Renal cortex interstitium (tissue), 11 donors: ENCODE measurements at regions not wholly inside any gene's neighbourhood (a gene's known extent, or its start where the extent isn't known, plus 50 kb on each side); places are given as distances from the start of the nearest gene placed in this dataset.
"Not testable (repeated sequence)": the region's sequence is repeated elsewhere in the genome, so short reads cannot be mapped to it uniquely, and the experiment has no call there.

ENCODE experiments used
- DNase-seq, 11 donors: peaks; one replicate each; pipeline ENCODE4 v3.0.0-alpha.2; 2013; ENCODE audit warnings: low read depth in 9 of 11, low spot score in 4 of 11; ENCODE audit errors: extremely low read depth in 1 of 11

DNA sequence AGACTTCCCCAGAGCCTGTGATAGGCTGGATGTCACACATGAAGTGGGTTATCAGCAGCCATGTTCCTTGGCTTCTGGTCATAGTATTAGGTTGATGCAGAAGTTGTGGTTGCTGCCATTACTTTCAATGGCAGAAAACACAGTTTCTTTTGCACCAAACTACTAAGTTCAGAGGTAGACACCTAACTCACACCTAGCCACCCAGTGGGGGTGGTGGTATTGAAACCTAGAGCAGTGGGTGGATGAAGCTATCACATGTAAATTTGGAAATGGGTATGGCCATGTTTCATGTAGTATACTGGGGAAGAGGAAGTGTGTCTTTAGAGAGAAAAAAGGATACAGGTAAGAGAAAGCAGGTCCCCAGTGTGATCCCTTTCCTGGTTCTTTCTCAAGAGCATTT is 347.9 kb upstream of the SEMA6A start:
- DNase-seq, result no peak

DNA sequence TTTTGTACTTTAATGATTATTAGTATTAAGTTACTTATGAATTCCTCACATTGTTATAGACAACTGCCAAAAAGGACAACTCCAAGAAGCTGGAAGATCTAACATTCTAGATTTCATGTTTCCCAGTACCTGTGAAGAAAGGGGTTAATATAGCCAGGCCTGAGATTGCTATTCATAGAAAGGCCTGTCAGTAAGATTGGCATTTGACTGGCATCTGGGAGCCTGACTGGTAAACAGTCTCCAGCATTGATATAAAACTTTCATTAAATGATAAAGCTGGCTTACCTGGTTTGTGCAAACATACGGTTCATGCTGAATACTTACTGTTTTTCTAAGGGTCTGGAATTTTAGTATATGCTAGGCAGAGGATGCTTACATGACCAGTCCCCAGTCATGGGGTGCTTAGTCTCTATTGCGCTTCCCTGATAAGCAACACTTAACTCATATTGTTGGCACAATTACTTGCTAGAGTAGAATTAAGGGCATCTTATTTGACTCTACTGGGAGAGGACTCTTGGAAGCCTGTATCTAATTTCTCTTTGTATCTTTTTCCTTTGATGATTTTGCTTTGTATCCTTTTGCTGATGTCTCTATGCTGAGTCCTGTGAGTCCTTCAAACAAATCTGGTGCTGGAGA is 340.4 kb upstream of the SEMA6A start:
- DNase-seq, result no peak

DNA sequence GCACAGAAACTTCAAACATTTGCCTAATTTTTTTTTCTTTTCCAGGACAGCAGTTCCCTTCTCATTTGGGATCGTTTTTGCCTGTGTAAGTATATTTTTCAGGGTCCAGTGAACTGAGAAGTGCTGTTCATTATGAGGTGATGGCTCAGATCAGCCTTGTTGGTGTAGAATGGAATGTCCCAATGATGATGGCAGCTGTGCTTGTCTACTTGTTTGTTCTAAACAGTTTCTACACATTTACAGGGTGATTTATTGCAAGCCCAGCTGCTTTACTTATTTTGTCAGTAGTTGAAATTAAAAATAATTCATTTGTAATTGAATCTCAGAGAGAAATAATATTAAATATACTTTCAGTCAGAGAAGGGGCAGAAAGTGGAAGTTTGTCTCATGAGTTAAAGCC is 337.6 kb upstream of the SEMA6A start:
- DNase-seq, result no peak

GRCh38 chr5:116911074-116911473 is 336.5 kb upstream of the SEMA6A start:
- DNase-seq, result no peak

DNA sequence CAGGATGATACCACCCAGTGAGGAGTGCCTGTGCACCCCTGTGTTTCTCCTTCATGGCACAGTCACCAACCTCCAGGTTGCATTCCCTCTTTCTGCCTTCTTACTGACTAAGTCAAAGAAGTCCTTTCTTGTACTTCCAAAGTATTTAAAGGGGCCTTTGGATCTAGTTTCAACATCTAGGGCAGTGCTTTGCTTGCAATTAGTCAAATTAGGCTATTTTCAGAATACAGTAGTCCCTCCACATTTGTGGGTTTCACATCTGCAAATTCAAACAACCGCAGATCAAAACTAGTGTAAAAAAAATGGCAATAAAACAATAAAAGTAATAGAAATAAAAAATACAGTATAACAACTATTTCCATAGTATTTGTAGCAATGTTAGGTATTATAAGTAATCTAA is 333.9 kb upstream of the SEMA6A start:
- no peak for DNase-seq

DNA sequence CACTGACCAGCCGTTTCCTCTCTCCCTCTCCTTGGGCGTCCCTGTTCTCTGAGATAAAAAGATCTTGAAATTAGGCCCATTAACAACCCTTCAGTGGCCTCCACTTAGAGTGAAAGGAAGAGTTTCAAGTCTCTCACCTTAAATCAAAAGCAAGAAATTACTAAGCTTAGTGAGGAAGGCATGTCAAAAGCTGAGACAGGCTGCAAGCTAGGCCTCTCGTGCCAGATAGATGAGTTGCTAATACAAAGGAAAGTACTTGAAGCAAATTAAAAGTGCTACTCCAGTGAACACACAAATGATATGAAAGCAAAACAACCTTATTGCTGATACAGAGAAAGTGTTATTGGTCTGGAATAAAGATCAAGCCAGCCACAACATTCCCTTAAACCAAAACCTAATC is 331.3 kb upstream of the SEMA6A start:
- DNase-seq, result no peak

DNA sequence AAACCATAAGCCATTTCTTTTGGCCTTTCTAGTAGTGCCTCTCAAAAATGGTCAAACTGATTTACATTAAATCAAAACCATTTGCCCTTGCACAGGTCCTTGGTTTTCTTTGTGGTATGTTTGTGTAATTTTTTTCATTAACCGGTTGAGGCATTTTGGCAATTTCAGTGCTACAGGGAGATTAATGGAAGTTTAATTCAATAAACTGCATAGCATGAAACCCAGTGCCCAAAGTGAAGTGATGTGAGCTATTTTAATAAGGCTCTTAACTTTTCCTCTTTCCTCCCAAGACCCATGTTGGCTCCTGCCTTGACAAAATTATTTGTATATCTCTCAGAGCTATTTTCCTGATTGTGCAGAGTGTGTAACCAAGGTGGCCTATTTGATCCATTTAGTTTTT is 326.2 kb upstream of the SEMA6A start:
- no peak for DNase-seq

DNA sequence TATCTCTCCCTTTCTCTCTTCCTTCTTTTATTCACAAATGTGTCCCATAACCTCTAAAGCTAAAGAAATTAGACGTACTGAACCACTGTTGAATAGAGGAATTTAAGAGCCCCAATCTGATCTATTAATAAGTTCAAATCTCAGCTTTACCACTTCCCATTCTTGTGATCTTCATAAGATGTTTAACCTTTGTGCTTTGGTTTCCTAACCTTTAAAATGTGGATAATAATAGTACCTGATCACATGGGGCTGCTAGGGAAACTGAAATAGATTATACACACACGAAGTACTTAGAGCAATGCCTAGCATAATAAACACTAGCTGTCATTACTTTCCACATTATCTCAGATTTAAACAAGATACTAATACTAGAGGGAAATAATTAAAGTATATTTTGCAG is 324.3 kb upstream of the SEMA6A start:
- DNase-seq, result no peak

GRCh38 chr5:116897291-116897690 is 322.7 kb upstream of the SEMA6A start:
- DNase-seq, result no peak

DNA sequence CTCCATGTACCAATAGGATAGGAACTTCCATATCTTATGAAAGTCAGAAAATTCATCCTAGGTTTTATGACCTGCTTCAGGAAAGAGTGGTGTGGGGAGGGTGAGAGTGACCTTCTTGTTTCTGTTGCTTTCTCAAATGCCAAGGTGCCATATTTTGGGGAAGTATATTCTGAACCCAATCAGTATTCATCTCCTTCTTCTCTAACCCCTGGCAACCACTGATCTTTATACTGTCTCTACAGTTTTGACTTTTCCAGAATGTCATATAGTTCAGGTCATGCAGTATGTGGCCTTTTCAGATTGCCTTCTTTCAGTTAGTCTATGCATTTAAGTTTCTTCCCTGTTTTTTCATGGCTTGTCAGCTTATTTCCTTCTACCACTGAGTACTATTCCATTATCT is 321.4 kb upstream of the SEMA6A start:
- DNase-seq, result no peak

GRCh38 chr5:116892993-116893392 is 318.4 kb upstream of the SEMA6A start:
- no peak for DNase-seq

GRCh38 chr5:116887104-116887503 is 312.5 kb upstream of the SEMA6A start:
- DNase-seq, result no peak

- no peak for DNase-seq
Measured at GRCh38 chr5:116885825-116886224, 311.2 kb upstream of the SEMA6A start.

GRCh38 chr5:116883875-116884274 is 309.3 kb upstream of the SEMA6A start:
- no peak for DNase-seq

DNA sequence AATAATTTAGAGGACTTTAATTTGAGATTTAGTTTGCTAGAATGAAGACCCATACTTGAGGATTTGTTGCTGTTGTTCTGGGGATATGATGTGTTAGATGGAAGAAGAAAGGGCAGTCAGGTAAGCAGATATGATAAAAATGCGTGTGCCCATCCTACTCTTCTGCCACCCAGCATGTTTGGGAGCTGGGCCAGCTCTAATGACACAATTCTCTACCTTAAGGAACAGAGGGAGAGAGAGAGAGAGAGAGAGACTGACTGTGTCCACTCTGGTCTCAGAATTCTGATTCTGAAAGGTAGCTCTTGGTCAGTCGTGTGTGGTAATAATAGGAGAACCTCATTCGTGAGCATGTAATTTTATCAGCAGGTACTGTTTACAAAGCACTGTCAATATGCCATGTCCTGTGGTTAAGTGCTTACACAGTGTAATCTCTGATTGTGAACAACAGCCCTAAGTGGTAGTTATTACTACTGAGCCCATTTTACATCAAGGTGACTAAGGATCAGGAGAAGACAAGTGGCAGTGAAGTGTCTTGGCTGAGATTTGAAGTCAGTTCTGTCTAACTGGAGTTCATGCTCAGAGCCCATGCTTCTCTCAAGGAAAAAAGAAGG is 307.4 kb upstream of the SEMA6A start:
- DNase-seq, result no peak

DNA sequence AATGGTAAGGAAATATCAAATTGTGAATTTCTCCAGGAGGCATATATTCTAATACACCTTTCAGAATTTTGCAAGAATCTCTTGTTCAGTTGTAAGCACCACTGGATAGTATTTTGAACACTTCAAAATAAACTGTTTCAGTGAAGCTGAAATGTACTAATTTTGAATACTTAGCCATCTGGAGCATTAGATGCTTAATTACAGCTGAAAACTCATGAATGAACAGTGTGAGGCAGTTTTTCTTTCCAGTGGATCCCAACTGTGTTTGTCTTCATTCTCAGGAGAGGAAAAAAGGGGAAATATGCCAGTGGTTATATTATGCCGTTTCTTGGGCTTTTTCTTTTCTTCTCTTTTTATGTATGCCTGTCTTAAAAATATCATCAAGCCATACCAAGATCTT is 306.0 kb upstream of the SEMA6A start:
- DNase-seq, result no peak

GRCh38 chr5:116880150-116880549 is 305.5 kb upstream of the SEMA6A start:
- DNase-seq, result no peak

DNA sequence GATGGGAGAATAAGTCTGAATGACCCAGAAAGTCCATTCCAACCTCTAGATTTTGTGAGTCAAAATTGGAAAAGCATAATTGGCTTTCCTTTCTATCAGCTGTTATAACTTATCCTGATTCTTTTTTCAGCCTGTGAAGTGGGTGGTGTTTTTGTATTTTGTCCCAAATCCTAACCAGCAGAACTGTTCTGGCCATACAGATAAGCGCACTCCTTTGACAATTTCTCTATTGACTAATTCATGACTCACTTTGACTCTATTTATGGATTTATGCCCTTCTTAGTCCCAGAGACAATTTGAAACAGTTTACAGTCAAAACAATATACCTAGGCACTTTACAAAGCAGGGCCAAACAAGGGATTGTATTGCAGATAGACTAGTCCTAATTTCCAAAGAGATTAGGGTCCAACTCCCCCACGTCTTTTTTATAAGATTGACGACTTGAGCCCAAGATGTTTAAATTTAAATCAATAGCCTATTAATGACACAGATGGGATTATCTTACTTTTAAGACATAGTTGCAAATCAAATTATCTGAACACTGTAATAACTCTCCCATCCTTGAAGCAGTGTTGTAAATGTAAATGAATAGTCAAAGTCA is 301.7 kb upstream of the SEMA6A start:
- DNase-seq, result no peak

DNA sequence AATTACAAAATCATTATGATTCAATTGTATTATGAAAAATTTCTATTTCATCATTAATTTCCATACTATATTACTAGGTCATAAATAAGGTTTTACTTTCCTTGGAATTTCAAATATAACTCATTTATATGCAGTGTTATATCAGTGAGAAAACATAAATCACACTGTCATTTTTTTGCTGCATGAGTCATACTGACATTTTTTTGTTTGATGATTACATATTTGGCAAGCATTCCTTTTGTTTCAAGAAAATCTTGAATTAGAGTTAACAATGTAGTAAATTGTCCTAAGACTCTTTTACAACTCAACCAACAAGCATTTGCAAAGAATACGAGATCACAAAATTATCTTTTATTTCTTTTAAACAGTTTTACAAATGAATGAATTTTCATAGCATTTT is 298.4 kb upstream of the SEMA6A start:
- DNase-seq, result no peak

DNA sequence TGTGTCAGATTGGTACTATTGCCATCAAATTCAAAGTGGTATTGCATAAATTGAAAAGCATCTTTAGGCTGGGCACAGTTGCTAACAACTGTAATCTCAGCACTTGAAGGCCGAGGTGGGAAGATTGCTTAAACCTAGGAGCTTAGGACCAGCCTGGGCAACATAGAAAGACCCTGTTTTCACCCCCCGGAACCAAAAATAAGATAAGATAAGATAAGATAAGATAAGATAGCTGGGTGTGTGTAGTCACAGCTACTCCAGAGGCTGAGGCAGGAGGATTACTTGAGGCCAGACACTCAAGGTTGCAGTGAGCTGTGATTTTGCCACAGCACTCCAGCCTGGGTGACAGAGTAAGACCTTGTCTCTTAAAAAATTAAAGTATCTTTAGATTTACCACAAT is 297.9 kb upstream of the SEMA6A start:
- DNase-seq, result no peak

DNA sequence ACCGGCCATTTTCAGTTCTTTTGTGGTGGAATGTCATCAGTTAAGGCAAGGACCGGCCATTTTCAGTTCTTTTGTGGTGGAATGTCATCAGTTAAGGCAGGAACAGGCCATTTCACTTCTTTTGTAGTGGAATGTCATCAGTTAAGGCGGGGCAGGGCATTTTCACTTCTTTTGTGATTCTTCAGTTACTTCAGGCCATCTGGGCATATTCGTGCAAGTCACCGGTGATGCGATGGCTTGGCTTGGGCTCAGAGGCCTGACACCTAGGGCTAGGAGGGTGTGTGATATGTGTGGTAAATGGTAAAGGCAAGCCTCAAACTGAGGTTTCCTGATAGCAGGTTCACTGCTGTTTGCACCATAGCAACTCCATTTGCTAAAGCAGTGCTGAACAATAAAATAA is 293.2 kb upstream of the SEMA6A start:
- DNase-seq, result not testable (repeated sequence)
